Skin of body (tissue), 1 donor: ENCODE measurements at regions not wholly inside any gene's neighbourhood (a gene's known extent, or its start where the extent isn't known, plus 50 kb on each side); places are given as distances from the start of the nearest gene placed in this dataset.
"Not testable (repeated sequence)": the region's sequence is repeated elsewhere in the genome, so short reads cannot be mapped to it uniquely, and the experiment has no call there.

Experiments used
- DNase-seq: peaks from one replicate; lab custom pipeline; 2025; lab: John Stamatoyannopoulos, UW

DNA sequence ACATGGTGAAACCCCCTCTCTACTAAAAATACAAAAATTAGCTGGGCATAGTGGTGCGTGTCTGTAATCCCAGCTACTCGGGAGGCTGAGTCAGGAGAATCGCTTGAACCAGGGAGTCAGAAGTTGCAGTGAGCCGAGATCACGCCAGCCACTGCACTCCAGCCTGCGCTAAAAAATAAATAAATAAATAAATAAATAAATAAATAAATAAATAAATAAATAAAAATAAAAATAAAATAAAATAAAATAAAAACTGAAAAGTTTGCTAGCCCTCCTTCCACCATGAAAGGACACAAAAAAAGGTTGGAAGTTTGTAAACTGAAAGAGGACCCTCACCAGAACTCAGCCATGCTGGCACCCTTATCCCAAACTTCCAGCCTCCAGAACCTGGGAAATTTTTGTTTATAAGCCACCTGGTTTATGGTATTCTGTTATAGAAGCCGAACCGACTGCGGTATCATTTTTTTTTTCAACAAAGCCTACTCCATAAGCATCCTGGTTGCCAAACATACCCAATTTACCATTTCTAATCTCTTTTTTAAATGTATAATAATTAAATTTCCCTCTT lies 448.2 kb downstream of the SEMA3D start:
- no peak for DNase-seq

DNA sequence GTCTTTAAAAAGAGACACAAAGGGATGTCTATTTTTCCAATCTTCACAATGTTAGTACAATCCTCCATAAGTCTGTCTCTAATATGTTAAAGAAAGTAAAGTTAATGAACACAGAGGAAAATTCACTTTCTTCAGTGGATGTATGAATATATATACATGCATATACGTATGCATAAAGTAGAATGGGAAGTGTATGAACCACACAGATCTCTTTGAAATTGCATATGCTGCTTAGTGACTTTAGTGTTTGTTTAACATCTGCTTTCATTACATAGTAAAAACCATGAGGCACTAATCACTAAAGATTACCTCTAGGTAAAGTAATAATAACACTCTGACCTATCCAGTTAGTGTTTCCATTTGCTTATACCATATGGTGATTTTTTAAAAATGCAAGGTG lies 451.2 kb downstream of the SEMA3D start:
- no peak for DNase-seq

- no peak for DNase-seq
Observed at GRCh38 chr7:84735011-84735410, 451.8 kb downstream of the SEMA3D start.

GRCh38 chr7:84733976-84734375 lies 452.9 kb downstream of the SEMA3D start:
- not testable (repeated sequence) for DNase-seq

- not testable (repeated sequence) for DNase-seq
Observed at GRCh38 chr7:84730864-84731263, 456.0 kb downstream of the SEMA3D start.

- no peak for DNase-seq
Observed at GRCh38 chr7:84729284-84729683, 457.6 kb downstream of the SEMA3D start.

DNA sequence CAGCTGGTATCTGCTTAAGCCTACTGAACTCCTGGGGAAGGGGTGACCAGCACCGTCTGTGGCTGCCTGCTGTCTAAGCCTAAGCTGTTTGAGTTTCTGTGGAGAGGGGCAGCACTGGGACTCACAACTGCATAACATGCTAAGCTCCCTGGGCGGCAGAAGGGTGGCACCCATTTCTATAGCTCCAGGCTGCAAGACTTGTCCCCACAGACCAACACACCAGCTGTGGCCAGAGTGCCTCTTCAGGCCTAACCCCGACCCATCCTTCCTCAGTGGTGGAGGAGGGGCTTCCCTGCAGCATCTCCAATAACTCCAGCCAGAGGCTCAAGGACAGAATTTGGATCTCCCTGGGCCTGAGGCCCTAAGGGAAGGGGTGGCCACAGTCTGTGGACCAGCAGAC lies 464.1 kb downstream of the SEMA3D start:
- DNase-seq, result no peak

DNA sequence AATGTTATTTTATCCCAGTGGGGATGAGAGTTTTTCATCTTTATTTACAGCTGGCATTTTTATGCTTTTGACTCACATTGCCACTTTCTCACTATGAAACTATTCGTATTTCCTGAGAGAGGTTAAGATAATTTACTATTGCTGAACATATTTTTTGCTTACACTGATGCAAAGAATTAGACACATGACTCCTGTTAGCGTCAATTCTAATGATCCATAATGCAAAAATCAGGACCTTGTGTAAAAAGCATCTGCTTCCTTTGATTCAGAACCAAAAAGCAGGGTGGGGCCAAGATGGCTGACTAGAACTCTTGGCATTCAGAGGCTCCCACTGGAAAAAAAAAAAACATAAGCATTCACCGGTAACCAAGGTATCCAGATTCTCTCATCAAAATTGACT lies 464.8 kb downstream of the SEMA3D start:
- no peak for DNase-seq

DNA sequence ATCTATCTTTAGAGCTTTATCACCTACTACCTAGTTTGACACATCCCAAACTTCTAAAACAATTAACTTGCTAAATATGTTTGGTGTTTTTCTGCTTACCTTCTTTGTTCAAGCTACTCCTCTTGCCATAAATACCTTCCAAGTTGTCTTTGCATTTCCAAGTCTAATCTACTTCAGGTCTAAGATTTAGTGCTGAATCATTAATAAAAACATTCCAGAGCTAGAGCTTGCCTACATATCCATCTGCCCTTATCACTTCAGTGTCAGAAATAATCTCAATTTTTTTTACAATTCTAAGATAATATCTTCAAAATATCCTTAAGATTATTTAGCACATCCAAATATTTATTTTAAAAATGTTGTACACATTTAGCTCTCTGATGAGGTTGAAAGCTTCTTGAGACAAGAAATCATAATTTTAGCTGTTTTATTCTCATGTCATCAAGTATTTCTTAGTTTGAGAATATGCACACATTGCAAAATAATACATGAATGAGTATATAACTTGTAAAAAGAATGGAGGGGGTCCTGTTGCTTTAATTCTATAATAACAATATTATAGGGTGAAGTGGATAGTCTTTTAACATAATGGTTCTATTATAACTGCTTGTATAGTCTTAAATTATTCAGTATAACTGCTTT lies 466.3 kb downstream of the SEMA3D start:
- no peak for DNase-seq

GRCh38 chr7:84714765-84715164 lies 472.1 kb downstream of the SEMA3D start:
- DNase-seq, result no peak

- no peak for DNase-seq
Observed at GRCh38 chr7:84712374-84713121, 474.3 kb downstream of the SEMA3D start.

- not testable (repeated sequence) for DNase-seq
Observed at GRCh38 chr7:84710538-84710937, 476.3 kb downstream of the SEMA3D start.

DNA sequence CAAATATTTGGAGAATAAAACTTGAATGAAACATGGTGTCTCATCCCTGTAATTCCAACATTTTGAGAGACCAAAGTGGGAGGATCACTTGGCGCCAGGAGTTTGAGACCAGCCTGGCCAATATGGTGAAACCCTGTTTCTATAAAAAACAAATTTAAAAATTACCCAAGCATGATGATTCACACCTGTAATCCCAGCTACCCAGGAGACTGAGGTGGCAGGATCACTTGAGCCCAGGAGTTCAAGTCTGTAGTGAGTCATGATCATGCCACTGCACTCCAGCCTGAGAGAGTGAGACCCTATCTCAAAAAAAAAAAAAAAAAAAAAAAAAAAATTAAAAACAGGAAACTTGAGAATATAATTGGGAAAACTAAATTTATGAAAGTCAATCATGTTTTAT lies 481.1 kb downstream of the SEMA3D start:
- DNase-seq, result no peak

- no peak for DNase-seq
Observed at GRCh38 chr7:84705079-84705478, 481.8 kb downstream of the SEMA3D start.

- no peak for DNase-seq
Observed at GRCh38 chr7:84704380-84704779, 482.5 kb downstream of the SEMA3D start.

- DNase-seq, result peak; percentile 45
Observed at GRCh38 chr7:84701524-84702306, 485.1 kb downstream of the SEMA3D start.

DNA sequence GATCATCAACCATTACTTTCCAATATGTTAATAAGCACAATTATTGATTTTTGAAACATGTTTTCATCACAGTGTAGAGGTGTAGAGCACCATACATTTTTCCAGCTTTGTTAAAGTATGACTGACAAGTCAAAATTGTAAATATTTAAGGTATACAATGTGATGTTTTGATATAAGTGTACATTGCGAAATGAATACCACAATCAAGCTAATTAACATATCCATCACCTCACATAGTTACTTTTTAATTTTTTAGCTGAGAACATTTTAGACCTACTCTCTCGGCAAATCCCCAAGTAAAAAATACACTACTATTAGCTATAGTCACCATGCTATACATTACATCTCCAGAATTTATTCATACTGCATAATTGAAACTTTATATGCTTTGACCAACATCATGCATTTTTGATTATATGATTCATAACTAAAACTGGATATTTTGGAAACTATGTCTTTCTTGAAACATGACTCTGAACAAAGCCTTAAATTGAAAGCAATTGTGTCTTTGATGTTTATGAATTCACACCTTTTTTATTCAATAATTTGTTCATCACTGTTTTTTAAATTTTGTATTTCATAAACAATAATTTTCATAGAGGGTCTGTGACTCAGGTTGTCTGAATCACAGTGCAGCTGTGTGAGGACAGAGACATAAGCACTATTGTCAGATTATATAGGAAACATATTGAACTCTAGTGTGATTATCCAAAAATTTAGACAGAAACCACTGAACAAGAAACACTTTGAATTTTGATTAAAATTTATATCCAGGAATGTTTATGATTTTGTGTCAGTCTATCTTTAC lies 486.1 kb downstream of the SEMA3D start:
- no peak for DNase-seq

DNA sequence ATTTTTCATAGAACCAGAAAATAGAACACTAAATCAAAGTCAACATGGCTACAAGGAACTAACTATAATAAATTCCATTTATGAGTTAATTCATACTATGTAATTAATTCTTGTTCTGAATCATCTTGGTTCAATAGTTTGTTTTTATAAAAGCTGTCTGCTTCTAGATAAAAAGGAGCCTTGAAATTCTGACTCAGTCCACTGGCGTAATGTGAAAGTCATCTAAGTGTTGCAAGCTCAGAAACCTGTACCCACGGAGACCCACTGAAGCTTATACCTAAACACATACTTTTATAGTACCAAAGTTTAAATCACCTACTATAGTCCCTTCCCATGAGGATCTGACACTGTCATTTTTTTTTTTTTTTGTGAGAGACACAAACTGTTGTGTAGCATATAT lies 489.4 kb downstream of the SEMA3D start:
- no peak for DNase-seq

DNA sequence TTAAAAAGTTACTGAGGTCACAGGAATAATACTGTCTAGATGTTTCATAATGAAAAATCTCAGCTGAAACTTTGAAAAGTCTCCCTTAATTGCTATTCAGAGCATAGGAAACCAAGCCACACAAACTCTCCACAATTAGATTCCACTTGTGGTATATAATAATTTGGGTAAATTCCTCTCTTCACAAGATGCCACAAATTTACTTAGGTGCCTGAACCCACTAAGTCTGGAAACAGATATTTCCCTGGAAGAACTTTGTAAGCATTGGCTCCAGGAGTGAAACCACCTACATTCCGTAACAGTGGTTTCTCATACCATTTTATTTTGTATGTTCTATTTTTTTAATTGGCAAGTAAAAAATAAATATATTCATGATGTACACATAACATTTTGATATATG lies 493.4 kb downstream of the SEMA3D start:
- DNase-seq, result no peak

GRCh38 chr7:84688671-84689070 lies 494.1 kb upstream of the SEMA3A start:
- no peak for DNase-seq

GRCh38 chr7:84686373-84686772 lies 491.8 kb upstream of the SEMA3A start:
- DNase-seq, result no peak
